GM10266 (cell line): ENCODE measurements at regions not wholly inside any gene's neighbourhood (a gene's known extent, or its start where the extent isn't known, plus 50 kb on each side); places are given as distances from the start of the nearest gene placed in this dataset.

Experiments
- DNase-seq: peaks from one replicate; pipeline ENCODE4 v3.0.0; 2012; ENCODE audit errors: extremely low spot score
- CTCF ChIP-seq: IDR thresholded peaks from 2 replicates; pipeline ENCODE4 v1.5.1; 2012; ENCODE audit warnings: mild to moderate bottlenecking, low read depth; ENCODE audit not compliant: control insufficient read depth, insufficient read depth; ENCODE audit errors: missing control alignments

- DNase-seq, result no peak
- no peak for TF ChIP-seq CTCF
Observed at GRCh38 chr9:91157883-91158282, 203.8 kb downstream of the AUH start.

- no peak for DNase-seq
- no peak for TF ChIP-seq CTCF
Observed at GRCh38 chr9:91158286-91158685, 203.4 kb downstream of the AUH start.

GRCh38 chr9:91158946-91159345, 202.8 kb downstream of the AUH start:
- no peak for DNase-seq
- no peak for TF ChIP-seq CTCF

- no peak for TF ChIP-seq CTCF
- no peak for DNase-seq
Observed at GRCh38 chr9:91159664-91160121, 202.0 kb downstream of the AUH start.

- no peak for DNase-seq
- TF ChIP-seq CTCF, result no peak
Observed at GRCh38 chr9:91160181-91160580, 201.5 kb downstream of the AUH start.

GRCh38 chr9:91160599-91161464, 200.9 kb downstream of the AUH start:
- no peak for DNase-seq
- no peak for TF ChIP-seq CTCF
